ENCODE measurements at regions not wholly inside any gene's neighbourhood (a gene's known extent, or its start where the extent isn't known, plus 50 kb on each side); places are given as distances from the start of the nearest gene placed in this dataset.

GRCh38 chr12:22993609-22994315 lies 368.8 kb downstream of the ETNK1 start:
- H3K4me1 ChIP-seq: no peaks in the 10 kb centered on the region
- H3K36me3 ChIP-seq: no peaks in the 10 kb centered on the region
- no peak for TF ChIP-seq CTCF (IDR thresholded peaks at IDR 0.05)
- intact Hi-C loops (cut with DNase I): no loop called here
- H3K27me3 ChIP-seq: no peaks in the 10 kb centered on the region
- H3K4me3 ChIP-seq: no peak overlapping the region
- H3K9me3 ChIP-seq: peaks cover 0 to 6% of the 10 kb centered on the region in 2 donors
- no peak overlapping the region for H3K27ac ChIP-seq
- DNase-seq (no peak), ATAC-seq (no peak)

GRCh38 chr12:22994316-22994675 lies 369.3 kb downstream of the ETNK1 start:
- DNase-seq (no peak), ATAC-seq (no peak)
- intact Hi-C loops (cut with DNase I): no loop called here
- Histone ChIP-seq H3K36me3 (no peaks in the 10 kb centered on the region), H3K27ac (no peak overlapping the region), H3K4me1 (no peaks in the 10 kb centered on the region), H3K27me3 (no peaks in the 10 kb centered on the region), H3K9me3 (peaks cover 0 to 11% of the 10 kb centered on the region in 2 donors), H3K4me3 (no peak overlapping the region)
- no peak for TF ChIP-seq CTCF (IDR thresholded peaks at IDR 0.05)

- no peak for ATAC-seq
- intact Hi-C loops (cut with DNase I): no loop called here
These were observed 376.5 kb downstream of the ETNK1 start for GRCh38 chr12:23001487-23001886.

GRCh38 chr12:23002381-23002780 lies 377.4 kb downstream of the ETNK1 start:
- Histone ChIP-seq H3K27me3 (no peaks in the 10 kb centered on the region), H3K27ac (no peak overlapping the region), H3K4me1 (no peaks in the 10 kb centered on the region), H3K4me3 (no peak overlapping the region), H3K36me3 (no peaks in the 10 kb centered on the region), H3K9me3 (peaks cover 0 to 14% of the 10 kb centered on the region in 2 donors)
- DNase-seq (no peak), ATAC-seq (no peak)
- TF ChIP-seq CTCF (IDR thresholded peaks at IDR 0.05): no peak
- intact Hi-C loops (cut with DNase I): no loop called here

More at GRCh38 chr12:23001487-23001886, 376.5 kb downstream of the ETNK1 start:
- Histone ChIP-seq H3K27ac (no peak overlapping the region), H3K27me3 (no peaks in the 10 kb centered on the region), H3K4me3 (no peak overlapping the region), H3K36me3 (no peaks in the 10 kb centered on the region), H3K4me1 (no peaks in the 10 kb centered on the region), H3K9me3 (peaks cover 0 to 14% of the 10 kb centered on the region in 2 donors)
- TF ChIP-seq CTCF (IDR thresholded peaks at IDR 0.05): no peak
- no peak for DNase-seq

- no peaks in the 10 kb centered on the region for H3K4me1 ChIP-seq
- H3K9me3 ChIP-seq: peaks cover 0 to 2% of the 10 kb centered on the region in 2 donors
- ATAC-seq: no peak
- no peaks in the 10 kb centered on the region for H3K27me3 ChIP-seq
- no peak for DNase-seq
- intact Hi-C loops (cut with DNase I): no loop called here
- no peak overlapping the region for H3K27ac ChIP-seq
- H3K4me3 ChIP-seq: no peak overlapping the region
- no peak for TF ChIP-seq CTCF (IDR thresholded peaks at IDR 0.05)
- H3K36me3 ChIP-seq: no peaks in the 10 kb centered on the region
These were observed 379.6 kb downstream of the ETNK1 start for GRCh38 chr12:23004473-23005020.

Data from left lung (tissue), 4 donors.